NCI-H748 treated with DMSO at 0.1 percent for 48 hours (cell line): ENCODE measurements at regions not wholly inside any gene's neighbourhood (a gene's known extent, or its start where the extent isn't known, plus 50 kb on each side); places are given as distances from the start of the nearest gene placed in this dataset.
A peak's percentile ranks its signal among the peaks of the same experiment; 100 is the strongest.

ENCODE experiments used
- DNase-seq: peaks from one replicate; lab custom pipeline; 2025; lab: John Stamatoyannopoulos, UW

- DNase-seq: no peak
Observed at GRCh38 chr2:156088587-156088986, 243.9 kb downstream of the NR4A2 start.

GRCh38 chr2:156087875-156088274 is 244.6 kb downstream of the NR4A2 start:
- no peak for DNase-seq

- no peak for DNase-seq
Observed at GRCh38 chr2:156083763-156084493, 248.6 kb downstream of the NR4A2 start.

GRCh38 chr2:156079845-156080244 is 252.7 kb downstream of the NR4A2 start:
- DNase-seq: no peak

- no peak for DNase-seq
Observed at GRCh38 chr2:156077041-156077742, 255.3 kb downstream of the NR4A2 start.

- peak; percentile 3 for DNase-seq
Observed at GRCh38 chr2:156065912-156066311, 266.6 kb downstream of the NR4A2 start.

- DNase-seq: no peak
Observed at GRCh38 chr2:156064540-156064939, 268.0 kb downstream of the NR4A2 start.

GRCh38 chr2:156057647-156058046 is 274.9 kb downstream of the NR4A2 start:
- DNase-seq: no peak

- no peak for DNase-seq
Observed at GRCh38 chr2:156054983-156055382, 277.5 kb downstream of the NR4A2 start.

GRCh38 chr2:156046900-156047299 is 285.6 kb downstream of the NR4A2 start:
- no peak for DNase-seq

GRCh38 chr2:156042895-156043294 is 289.6 kb downstream of the NR4A2 start:
- no peak for DNase-seq

- DNase-seq: no peak
Observed at GRCh38 chr2:156038021-156038420, 294.5 kb downstream of the NR4A2 start.

GRCh38 chr2:156037482-156037881 is 295.0 kb downstream of the NR4A2 start:
- no peak for DNase-seq

- DNase-seq: no peak
Observed at GRCh38 chr2:156031121-156031520, 301.4 kb downstream of the NR4A2 start.

GRCh38 chr2:156023229-156023869 is 309.2 kb downstream of the NR4A2 start:
- DNase-seq: no peak

GRCh38 chr2:156021146-156022040 is 311.1 kb downstream of the NR4A2 start:
- DNase-seq: no peak

- DNase-seq: no peak
Observed at GRCh38 chr2:156019341-156019740, 313.2 kb downstream of the NR4A2 start.

GRCh38 chr2:156017341-156017885 is 315.1 kb downstream of the NR4A2 start:
- no peak for DNase-seq

- no peak for DNase-seq
Observed at GRCh38 chr2:156009293-156009692, 323.2 kb downstream of the NR4A2 start.

GRCh38 chr2:156006721-156007618 is 325.6 kb downstream of the NR4A2 start:
- no peak for DNase-seq
